ENCODE measurements at regions not wholly inside any gene's neighbourhood (a gene's known extent, or its start where the extent isn't known, plus 50 kb on each side); places are given as distances from the start of the nearest gene placed in this dataset.
"Not testable (repeated sequence)": the region's sequence is repeated elsewhere in the genome, so short reads cannot be mapped to it uniquely, and the experiment has no call there.

DNA sequence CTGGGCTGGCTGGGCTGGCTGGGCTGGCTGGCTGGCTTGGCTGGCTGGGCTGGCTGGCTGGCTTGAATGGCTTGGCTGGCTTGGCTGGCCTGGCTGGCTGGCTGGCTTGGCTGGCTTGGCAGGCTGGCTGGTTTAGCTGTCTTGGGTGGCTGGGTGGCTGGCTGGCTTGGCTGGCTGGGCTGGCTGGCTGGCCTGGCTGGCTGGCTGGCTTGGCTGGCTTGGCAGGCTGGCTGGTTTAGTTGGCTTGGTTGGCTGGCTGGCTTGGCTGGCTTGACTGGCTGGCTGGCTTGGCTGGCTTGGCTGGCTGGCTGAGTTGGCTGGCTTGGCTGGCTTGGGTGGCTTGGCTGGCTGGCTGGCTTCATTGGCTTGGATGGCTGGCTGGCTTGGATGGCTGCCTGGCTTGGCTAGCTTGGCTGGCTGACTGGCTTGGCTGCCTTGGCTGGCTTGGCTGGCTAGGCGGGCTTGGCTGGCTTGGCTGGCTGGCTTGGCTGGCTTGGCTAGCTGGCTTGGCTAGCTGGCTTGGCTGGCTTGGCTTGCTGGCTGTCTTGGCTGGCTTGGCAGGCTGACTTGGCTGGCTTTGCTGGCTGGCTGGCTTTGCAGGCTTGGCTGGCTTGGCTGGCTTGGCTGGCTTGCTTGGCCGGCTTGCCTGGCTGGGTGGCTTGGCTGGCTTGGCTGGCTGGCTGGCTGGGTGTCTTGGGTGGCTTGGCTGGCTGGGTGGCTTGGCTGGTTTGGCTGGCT is 2807.2 kb downstream of the RPIA start:
- WGBS, 2 donors = 71% methylated on average over 1 of the region's 2 CpGs; no CpG with 5 or more reads in 1 of the 2 donors
- DNase-seq = not testable (repeated sequence)

DNA sequence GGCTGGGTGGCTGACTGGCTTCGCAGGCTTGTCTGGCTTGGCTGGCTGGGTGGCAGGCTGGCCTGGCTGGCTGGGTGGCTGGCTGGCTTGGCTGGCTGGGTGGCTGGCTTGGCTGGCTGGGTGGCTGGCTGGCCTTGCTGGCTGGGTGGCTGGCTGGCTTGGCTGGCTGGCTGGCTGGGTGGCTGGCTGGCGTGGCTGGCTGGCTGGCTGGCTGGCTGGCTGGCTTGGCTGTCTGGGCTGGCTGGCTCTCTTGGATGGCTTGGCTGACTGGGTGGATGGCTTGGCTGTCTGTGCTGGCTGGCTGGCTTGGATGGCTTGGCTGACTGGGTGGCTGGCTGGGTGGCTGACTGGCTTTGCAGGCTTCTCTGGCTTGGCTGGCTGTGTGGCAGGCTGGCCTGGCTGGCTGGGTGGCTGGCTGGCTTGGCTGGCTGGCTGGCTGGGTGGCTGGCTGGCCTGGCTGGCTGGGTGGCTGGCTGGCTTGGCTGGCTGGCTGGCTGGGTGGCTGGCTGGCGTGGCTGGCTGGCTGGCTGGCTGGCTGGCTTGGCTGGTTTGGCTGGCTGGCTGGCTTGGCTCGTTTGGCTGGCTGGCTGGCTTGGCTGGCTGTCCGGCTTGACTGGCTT is 2808.1 kb downstream of the RPIA start:
- H3K4me3 ChIP-seq; H3K27me3 ChIP-seq; H3K4me1 ChIP-seq; H3K27ac ChIP-seq; intact Hi-C loops (cut with DNase I); H3K36me3 ChIP-seq; DNase-seq: not testable (repeated sequence)
- 0 to 30% methylated on average over 1 to 4 of the region's 5 CpGs for WGBS, 2 donors
- peaks cover 0 to 27% (median 10%) of the 10 kb centered on the region in 3 donors for H3K9me3 ChIP-seq

More for the DNA sequence above, 2807.2 kb downstream of the RPIA start:
- H3K4me3 ChIP-seq; H3K27me3 ChIP-seq; H3K4me1 ChIP-seq; H3K27ac ChIP-seq; H3K36me3 ChIP-seq; intact Hi-C loops (cut with DNase I): not testable (repeated sequence)
- peaks cover 0 to 27% (median 10%) of the 10 kb centered on the region in 3 donors for H3K9me3 ChIP-seq

- H3K36me3 ChIP-seq = not testable (repeated sequence)
- 49 to 73% methylated on average over 2 to 3 of the region's 6 CpGs for WGBS, 2 donors
Observed at GRCh38 chr2:91500246-91500977, 2808.9 kb downstream of the RPIA start.

DNA sequence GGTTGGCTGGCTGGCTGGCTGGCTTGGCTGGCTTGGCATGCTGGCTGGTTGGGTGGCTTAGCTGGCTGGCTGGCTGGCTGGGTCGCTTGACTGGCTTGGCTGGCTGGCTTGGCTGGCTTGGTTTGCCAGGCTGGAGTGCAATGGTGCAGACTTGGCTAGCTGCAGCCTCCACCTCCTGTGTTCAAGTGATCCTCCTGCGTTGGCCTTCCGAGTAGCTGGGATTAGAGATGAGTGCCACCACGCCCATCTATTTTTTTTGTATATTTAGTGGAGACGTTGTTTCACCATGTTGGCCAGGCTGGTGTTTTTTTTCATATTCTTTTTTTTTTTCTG is 2809.5 kb downstream of the RPIA start:
- H3K4me3 ChIP-seq; intact Hi-C loops (cut with DNase I); H3K27me3 ChIP-seq; DNase-seq; H3K27ac ChIP-seq; H3K36me3 ChIP-seq; H3K4me1 ChIP-seq: not testable (repeated sequence)
- WGBS, 2 donors = 74 to 86% methylated on average over 4 of the region's 5 CpGs
- peaks cover 0 to 27% (median 10%) of the 10 kb centered on the region in 3 donors for H3K9me3 ChIP-seq

More at GRCh38 chr2:91500246-91500977, 2808.9 kb downstream of the RPIA start:
- H3K4me3 ChIP-seq; H3K27ac ChIP-seq; DNase-seq; H3K4me1 ChIP-seq; H3K27me3 ChIP-seq; intact Hi-C loops (cut with DNase I): not testable (repeated sequence)
- peaks cover 0 to 27% (median 10%) of the 10 kb centered on the region in 3 donors for H3K9me3 ChIP-seq

DNA sequence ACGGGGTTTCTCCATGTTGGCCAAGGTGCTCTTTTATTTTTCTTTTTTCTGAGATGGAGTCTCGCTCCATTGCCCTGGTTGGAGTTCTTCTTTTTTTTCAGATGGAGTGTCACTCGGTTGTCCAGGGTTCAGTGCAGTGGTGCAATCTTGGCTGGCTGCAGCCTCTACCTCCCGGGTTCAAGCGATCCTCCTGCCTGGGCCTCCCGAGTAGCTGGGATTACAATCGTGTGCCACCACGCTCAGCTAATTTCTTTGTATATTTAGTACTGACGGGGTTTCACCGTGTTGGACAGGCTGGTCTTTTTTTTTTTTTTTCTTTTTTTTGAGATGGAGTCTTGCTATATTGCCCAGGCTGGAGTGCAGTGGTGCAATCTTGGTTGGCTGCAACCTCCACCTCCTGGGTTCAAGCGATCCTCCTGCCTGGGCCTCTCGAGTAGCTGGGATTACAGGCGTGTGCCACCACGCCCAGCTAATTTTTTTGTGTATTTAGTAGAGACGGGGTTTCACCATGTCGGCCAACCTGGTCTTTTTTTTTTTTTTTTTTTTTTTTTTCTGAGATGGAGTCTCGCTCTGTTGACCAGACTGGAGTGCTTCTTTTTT is 2810.1 kb downstream of the RPIA start:
- intact Hi-C loops (cut with DNase I); H3K4me1 ChIP-seq; DNase-seq; H3K4me3 ChIP-seq; H3K27ac ChIP-seq; H3K27me3 ChIP-seq; H3K36me3 ChIP-seq: not testable (repeated sequence)
- 83 to 89% methylated on average over 8 to 12 of the region's 17 CpGs for WGBS, 2 donors
- peaks cover 0 to 27% (median 10%) of the 10 kb centered on the region in 3 donors for H3K9me3 ChIP-seq

DNA sequence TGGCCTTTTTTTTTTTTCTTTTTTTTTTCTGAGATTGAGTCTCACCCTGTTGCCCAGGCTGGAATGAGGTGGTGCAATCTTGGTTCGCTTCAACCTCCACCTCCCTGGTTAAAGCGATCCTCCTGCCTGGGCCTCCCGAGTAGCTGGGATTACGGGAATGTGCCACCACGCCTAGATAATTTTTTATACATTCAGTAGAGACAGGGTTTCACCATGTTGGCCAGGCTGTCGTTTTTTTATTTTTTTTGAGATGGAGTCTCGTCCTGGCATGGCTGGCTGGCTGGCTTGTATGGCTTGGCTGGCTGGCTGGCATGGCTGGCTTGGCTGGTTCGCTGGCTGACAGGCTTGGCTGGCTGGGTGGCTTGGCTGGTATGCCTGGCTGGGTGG is 2812.1 kb downstream of the RPIA start:
- H3K27me3 ChIP-seq; H3K4me1 ChIP-seq; H3K4me3 ChIP-seq; DNase-seq; intact Hi-C loops (cut with DNase I); H3K27ac ChIP-seq; H3K36me3 ChIP-seq: not testable (repeated sequence)
- peaks cover 0 to 27% (median 10%) of the 10 kb centered on the region in 3 donors for H3K9me3 ChIP-seq
- WGBS, 2 donors = 75 to 77% methylated on average over 7 of the region's 8 CpGs

DNA sequence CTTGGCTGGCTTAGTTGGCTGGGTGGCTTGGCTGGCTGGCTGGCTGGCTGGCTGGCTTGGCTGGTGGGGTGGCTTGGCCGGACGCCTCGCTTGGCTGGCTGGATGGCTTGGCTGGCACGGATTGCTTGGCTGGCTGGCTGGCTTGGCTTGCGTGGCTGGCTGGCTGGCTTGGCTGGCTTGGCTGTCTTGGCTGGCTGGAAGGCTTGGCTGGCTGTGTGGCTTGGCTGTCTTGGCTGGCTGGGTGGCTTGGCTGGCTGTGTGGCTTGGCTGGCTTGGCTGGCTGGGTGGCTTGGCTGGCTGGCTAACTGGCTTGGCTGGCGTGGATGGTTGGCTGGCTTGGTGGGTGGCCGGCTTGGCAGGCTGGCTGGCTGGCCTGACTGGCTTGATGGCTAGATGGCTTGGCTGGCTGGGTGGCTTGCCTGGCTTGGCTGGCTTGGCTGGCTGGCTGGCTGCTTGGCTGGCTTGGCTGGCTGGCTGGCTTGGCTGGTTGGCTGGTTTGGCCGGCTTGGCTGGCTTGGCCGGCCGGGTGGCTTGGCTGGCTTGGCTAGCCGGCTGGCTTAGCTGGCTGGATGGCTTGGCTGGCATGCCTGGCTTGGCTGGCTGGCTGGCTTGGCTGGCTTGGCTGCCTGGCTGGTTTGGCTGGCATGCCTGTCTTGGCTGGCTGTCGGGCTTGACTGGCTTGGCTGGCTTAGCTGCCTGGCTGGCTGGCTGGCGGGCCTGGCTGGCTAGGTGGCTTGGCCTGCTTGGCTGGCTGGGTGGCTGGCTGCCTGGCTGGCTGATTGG is 2812.7 kb downstream of the RPIA start:
- H3K27me3 ChIP-seq; H3K36me3 ChIP-seq; H3K4me3 ChIP-seq; H3K27ac ChIP-seq; intact Hi-C loops (cut with DNase I); H3K4me1 ChIP-seq; DNase-seq: not testable (repeated sequence)
- 50% methylated on average over 1 of the region's 13 CpGs; no CpG with 5 or more reads in 1 of the 2 donors for WGBS, 2 donors
- peaks cover 0 to 23% (median 10%) of the 10 kb centered on the region in 3 donors for H3K9me3 ChIP-seq

DNA sequence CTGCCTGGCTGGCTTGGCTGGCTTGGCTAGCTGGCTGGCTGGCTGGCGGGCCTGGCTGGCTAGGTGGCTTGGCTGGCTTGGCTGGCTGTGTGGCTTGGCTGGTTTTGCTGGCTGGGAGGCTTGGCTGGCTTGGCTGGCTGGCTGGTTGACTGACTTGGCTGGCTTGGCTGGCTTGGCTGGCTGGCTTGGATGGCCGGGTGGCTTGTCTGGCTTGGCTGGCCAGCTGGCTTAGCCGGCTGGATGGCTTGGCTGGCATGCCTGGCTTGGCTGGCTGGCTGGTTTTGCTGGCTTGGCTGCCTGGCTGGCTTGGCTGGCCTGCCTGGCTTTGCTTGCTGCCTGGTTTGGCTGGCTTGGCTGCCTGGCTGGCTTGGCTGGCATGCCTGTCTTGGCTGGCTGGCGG is 2817.3 kb downstream of the RPIA start:
- intact Hi-C loops (cut with DNase I); DNase-seq; H3K36me3 ChIP-seq; H3K4me1 ChIP-seq; H3K9me3 ChIP-seq; H3K27ac ChIP-seq; H3K4me3 ChIP-seq; H3K27me3 ChIP-seq: not testable (repeated sequence)
- no CpG with 5 or more reads among the region's 4 CpGs for WGBS, 2 donors

DNA sequence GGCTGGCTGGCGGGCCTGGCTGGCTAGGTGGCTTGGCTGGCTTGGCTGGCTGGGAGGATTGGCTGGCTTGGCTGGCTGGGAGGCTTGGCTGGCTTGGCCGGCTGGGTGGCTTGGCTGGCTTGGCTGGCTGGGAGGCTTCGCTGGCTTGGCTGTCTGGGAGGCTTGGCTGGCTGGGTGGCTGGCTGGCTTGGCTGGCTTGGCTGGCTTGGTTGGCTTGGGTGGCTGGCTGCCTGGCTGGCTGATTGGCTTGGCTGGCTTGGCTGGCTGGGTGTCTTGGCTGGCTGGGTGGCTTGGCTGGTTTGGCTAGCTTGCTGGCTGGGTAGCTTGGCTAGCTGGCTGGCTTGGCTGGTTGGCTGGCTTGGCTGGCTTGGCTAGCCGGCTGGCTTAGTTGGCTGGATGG is 2817.8 kb downstream of the RPIA start:
- not testable (repeated sequence) for H3K36me3 ChIP-seq

GRCh38 chr2:91511166-91511565 is 2819.7 kb downstream of the RPIA start:
- H3K9me3 ChIP-seq; DNase-seq; H3K27ac ChIP-seq; H3K4me1 ChIP-seq; H3K27me3 ChIP-seq; H3K4me3 ChIP-seq; intact Hi-C loops (cut with DNase I); H3K36me3 ChIP-seq: not testable (repeated sequence)
- WGBS, 2 donors = no CpG with 5 or more reads among the region's 2 CpGs

More for the DNA sequence above, 2817.8 kb downstream of the RPIA start:
- H3K4me3 ChIP-seq; H3K4me1 ChIP-seq; H3K27me3 ChIP-seq; H3K27ac ChIP-seq; DNase-seq; H3K9me3 ChIP-seq; intact Hi-C loops (cut with DNase I): not testable (repeated sequence)
- no CpG with 5 or more reads among the region's 4 CpGs for WGBS, 2 donors

DNA sequence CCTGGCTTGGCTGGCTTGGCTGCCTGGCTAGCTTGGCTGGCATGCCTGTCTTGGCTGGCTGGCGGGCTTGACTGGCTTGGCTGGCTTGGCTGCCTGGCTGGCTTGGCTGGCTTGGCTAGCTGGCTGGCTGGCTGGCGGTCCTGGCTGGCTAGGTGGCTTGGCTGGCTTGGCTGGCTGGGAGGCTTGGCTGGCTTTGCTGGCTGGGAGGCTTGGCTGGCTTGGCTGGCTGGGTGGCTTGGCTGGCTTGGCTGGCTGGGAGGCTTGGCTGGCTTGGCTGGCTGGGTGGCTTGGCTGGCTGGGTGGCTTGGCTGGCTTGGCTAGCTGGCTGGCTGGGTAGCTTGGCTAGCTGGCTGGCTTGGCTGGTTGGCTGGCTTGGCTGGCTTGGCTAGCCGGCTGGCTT is 2824.5 kb downstream of the RPIA start:
- intact Hi-C loops (cut with DNase I); H3K4me3 ChIP-seq; H3K9me3 ChIP-seq; H3K4me1 ChIP-seq; H3K27ac ChIP-seq; DNase-seq; H3K27me3 ChIP-seq; H3K36me3 ChIP-seq: not testable (repeated sequence)
- WGBS, 2 donors = 50% methylated on average over 2 of the region's 3 CpGs; no CpG with 5 or more reads in 1 of the 2 donors

- H3K36me3 ChIP-seq; H3K27me3 ChIP-seq; H3K4me3 ChIP-seq; DNase-seq; intact Hi-C loops (cut with DNase I); H3K27ac ChIP-seq; H3K4me1 ChIP-seq; H3K9me3 ChIP-seq: not testable (repeated sequence)
- WGBS, 2 donors = no CpG with 5 or more reads among the region's 6 CpGs
Observed at GRCh38 chr2:91516669-91517068, 2825.2 kb downstream of the RPIA start.

Measured in esophagus squamous epithelium (tissue), 5 donors.